Muscle of back (tissue), 3 donors: ENCODE measurements at regions not wholly inside any gene's neighbourhood (a gene's known extent, or its start where the extent isn't known, plus 50 kb on each side); places are given as distances from the start of the nearest gene placed in this dataset.
A peak's percentile ranks its signal among the peaks of the same experiment; 100 is the strongest.
"Not testable (repeated sequence)": the region's sequence is repeated elsewhere in the genome, so short reads cannot be mapped to it uniquely, and the experiment has no call there.

Source experiments
- DNase-seq, 3 donors: peaks; one replicate each; pipeline versions ENCODE4 v3.0.0 to v3.0.0-alpha.2; 2013

DNA sequence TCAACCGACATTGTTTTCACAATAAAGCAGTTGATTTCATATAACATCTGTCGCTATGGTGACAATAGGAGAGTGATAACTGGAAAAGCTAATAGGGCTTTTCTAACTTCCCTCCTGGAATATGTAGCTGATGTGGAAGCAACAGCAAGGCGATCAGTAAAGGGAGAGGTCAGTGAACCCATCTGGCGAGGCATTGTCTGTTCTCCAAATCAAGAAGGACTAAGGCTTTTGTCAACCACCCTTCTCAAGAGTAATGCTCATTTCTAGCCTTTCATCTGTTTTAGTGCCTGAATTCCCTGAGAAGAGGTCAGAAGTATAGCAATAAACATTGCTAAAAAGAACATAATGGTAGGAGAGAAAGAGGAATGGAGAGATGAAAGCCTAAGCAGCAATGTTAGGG is 201.3 kb downstream of the AKAP7 start:
- peak in 1 of 3 donors; percentile 13 for DNase-seq

GRCh38 chr6:131346896-131347295 is 211.6 kb downstream of the AKAP7 start:
- DNase-seq, result not testable (repeated sequence)

- DNase-seq, result no peak
Measured at GRCh38 chr6:131348572-131348971, 213.3 kb downstream of the AKAP7 start.

- DNase-seq, result no peak
Measured at GRCh38 chr6:131349199-131349598, 213.9 kb downstream of the AKAP7 start.

DNA sequence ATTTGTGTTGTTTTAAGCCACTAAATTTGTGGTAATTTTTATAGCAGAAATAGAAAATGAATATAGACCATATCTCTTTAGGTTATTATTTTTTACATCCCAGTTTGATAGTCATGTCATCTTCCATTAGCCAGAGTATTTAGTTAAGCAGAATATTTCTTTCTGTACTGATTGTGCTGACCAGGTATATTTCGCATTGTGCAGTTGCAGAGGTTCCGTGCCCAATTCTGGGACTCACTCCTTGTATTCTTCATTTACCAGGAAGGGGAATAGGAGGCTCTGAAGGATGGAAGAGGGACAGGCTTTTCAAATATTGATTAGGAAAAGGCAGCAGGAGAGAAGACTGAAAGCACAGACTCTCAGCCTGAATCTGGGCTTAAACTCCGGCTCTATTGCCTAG is 217.8 kb downstream of the AKAP7 start:
- no peak for DNase-seq

DNA sequence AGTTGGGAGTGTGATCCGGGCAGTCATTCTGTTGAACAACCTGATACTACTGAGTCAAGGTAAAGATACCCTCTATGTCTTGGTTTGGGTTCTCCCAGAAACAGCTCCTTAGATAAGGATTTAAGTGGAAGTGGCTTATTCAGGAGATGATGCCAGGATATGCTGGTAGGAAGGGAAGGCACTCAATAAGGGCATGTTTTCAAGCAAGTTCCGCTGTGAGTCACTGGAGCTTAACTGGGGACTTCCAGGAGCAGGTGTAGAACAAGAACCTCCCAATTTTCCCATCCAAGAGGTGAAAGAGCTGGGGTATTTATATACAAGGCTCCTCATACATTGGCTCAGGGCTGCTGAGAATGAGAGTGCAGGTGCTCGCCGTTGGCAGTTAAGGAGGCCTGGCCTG is 218.6 kb downstream of the AKAP7 start:
- DNase-seq, result no peak

DNA sequence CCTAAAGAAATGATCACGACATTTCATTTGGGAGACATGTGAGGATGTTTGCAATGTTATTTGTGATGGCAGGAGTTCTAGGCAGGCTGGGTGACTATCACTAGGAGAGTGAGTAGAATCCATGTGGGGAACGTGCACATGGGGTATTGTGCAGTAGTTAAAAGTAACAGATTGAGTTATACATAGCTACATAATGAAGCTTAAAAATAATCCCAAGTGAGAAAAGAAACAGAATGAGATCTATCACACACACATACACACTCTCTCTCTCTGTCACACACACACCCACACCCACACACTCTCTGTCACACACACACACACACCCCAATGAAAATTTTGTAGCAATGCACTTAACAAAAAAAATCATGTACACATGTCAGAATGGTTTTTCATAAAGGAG is 218.7 kb upstream of the ARG1 start:
- no peak for DNase-seq

DNA sequence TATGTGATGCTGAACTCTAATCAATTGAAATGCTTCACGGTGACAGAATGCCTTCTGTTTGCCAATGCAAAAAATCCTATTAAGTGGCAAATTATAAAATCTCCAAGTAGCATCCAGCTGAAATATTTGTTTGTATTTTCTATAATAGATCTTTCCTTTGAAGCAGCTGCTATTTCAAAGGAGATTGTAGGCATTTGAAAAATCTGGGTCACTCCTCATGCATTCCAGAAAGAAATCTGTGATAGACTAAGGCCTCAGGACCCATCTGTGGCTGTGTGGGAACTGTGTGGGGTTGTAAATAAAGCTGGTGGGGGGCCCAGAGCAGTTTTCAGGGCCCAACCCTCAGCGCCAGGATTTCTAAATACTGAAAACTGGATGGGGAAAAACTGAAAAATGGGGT is 216.9 kb upstream of the ARG1 start:
- no peak for DNase-seq

DNA sequence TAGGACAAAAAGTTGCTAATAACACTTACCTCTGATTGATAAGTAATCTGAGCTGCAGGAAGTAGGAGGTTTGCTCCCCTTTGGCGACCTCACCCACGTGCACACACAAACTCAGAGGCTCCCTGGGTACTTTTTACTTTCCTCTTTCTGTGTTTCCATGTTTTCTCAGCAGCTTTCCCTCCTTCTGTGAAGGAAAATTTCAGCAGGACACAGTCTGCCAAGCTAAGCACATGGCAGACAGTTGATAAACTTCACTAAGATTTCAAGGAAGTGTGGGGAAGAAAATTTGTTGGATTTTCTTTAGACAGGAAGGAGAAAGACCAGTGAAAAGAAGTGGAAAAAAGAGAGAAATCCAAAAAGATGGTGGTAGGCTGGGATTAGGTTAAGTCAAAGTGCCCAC is 215.5 kb upstream of the ARG1 start:
- DNase-seq, result no peak

DNA sequence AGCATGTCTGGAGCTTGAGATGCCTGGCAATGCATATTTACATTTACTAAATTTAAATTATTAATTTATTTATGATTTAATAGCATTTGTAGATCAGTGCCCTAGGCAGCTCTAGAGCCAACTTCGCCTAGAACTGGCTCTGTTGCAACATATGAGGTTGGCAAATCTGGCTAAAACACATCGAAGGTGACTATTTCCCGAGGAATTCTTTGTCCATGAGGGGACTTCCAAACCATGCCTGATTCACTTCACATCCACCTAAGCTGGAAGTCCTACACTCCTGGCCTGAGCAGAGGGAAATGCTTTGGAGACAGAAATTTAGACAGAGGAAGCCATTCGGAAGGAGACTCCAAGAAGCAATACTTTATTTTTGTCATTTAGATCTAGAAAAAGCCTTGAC is 211.0 kb upstream of the ARG1 start:
- DNase-seq, result no peak

DNA sequence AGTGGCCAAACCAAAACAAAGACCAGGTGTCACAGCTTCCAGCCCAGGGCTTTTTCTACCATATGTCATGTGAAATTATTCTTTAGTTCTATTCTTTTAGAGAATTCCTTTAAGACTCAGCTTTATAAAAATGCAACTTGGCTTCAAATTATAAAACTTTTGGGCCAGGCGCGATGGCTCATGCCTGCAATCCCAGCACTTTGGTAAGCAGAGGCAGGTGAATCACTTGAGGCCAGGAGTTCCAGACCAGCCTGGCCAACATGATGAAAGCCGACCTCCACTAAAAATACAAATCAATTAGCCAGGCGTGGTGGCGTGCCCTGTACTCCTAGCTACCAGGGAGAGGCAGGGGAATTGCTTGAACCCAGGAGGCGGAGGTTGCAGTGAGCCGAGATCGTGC is 210.3 kb upstream of the ARG1 start:
- DNase-seq, result no peak

DNA sequence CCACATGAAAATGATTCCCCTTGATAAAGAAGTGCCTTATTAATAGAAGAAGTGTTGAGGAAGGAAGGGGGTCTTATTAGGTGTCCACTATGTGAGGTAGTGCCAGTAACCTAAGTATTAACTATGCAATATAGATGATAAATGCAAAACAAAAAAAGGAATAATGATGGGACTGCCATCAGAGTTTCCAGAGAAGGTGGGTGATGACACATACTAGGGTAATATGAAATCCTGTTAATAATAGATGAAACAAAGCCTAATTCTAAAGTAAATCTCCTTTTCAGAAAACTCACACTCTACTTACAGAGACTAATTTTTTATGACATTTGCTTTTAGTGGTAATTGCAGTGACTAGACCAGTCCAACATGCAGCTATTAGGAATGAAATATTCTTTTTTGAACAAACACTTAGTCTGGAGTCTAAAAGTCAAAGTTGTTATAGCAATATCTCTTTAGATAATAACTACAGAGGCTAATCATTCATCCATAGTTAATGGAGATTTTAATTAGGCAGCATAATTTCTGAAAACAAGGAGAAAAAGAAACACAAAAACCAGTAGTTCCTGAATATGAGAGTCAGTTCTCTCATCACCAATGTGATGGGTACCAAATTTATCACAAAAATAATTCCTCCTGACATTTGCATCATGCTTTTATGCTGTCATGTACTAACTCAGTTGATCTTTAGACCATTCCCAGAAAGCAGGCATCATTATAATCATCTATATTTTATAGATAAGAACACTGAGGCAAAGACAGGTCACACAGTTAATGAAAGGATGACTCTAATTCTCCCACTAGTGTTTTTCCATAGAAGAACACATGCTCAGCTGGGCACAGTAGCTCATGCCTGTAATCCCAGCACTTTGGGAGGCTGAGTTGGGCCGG is 208.8 kb upstream of the ARG1 start:
- no peak for DNase-seq

GRCh38 chr6:131366223-131366622 is 206.8 kb upstream of the ARG1 start:
- no peak for DNase-seq

- DNase-seq, result no peak
Measured at GRCh38 chr6:131367206-131367873, 205.7 kb upstream of the ARG1 start.

DNA sequence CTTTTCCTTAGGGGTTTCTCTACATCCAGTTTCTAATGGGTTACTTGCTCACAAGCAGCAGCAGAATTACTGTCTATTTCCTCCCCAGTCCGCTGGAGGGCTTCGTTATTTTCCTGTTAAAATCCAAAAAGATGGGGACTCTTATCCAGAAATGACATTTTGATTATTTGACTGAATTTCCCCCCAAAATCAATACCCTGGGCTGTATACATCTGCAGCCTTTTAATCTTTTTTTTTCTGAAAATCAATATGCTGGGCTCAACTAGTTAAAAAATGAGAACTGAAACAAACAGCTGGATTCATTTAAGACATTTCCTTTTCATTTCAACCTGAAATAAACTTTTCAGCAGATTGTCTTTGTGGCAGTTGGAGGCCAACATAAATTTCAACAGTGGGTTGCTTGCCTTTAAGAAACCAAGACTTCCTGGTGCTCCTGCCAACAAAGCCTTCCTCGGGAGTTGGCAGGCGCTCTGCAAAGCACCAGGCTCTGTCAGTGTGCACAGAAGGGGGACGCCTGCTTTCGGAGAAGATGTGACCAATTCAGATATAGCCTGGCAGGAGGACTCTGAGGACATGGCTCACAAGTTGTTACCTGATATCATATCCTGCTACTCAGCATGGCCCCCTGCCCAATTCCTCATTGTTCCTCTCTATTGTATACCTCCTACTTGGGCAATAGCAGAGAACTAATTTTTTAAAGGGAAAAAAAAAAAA is 204.7 kb upstream of the ARG1 start:
- DNase-seq, result peak in 2 of 3 donors; percentile 55 to 72

GRCh38 chr6:131372535-131372934 is 200.5 kb upstream of the ARG1 start:
- DNase-seq, result peak in 1 of 3 donors; percentile 37

GRCh38 chr6:131377112-131377705 is 195.8 kb upstream of the ARG1 start:
- no peak for DNase-seq

DNA sequence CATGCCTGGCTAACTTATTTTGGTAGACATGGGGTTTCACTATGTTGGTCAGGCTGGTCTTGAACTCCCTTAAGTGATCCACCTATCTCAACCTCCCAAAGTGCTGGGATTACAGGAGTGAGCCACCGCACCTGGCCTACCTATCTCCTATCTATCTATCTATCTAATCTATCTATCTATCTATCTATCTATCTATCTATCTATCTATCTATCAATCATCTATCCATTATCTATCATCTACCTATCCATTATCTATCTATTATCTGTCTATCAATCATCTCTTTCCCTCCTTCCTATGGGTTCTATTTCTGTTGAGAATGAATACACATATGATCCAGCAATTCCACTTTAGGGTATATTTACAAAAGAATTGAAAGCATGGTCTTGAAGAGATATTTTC is 194.2 kb upstream of the ARG1 start:
- no peak for DNase-seq

DNA sequence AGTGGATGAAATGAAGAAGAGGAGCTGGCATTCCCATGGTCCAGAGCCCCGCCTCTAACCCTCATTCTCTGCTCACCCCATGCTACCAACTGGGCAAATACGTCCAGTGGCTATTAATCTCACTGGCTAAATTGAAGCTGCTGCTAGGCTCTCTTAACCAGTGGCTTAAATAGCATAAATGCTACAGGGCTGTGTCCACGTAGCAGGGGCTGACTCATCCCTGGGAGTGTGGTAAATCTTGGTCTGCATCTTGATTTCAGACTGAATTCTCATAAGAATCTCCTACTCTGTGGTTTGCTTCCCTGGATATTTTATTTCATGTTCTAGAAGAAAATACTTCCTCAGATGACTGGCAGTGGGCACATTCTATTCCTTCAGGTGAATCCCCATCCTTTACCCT is 193.1 kb upstream of the ARG1 start:
- no peak for DNase-seq

- DNase-seq, result peak in 2 of 3 donors; percentile 34 to 66
Measured at GRCh38 chr6:131381052-131381708, 191.8 kb upstream of the ARG1 start.

DNA sequence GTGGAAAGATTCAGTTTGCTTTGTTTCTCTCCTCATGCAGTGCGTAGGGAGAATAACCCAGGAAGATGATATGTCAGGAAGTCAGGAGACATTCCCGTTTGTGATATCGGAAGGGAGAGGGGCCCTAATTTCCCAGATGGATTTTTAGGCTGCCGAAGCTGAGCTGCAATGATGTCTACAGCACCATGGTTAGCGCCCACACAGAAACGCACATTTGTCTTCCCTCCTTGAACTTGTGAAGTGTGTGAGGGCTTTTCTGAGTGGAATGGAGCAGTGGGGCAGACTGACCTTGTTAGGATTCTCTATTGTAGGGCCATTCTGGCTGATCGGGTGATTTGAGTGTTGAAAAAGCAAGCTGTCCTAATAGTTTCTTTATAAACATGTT is 191.3 kb upstream of the ARG1 start:
- no peak for DNase-seq

- DNase-seq, result peak in 1 of 3 donors; percentile 36
Measured at GRCh38 chr6:131382631-131383030, 190.4 kb upstream of the ARG1 start.
